IMR-90 (cell line): ENCODE measurements at regions not wholly inside any gene's neighbourhood (a gene's known extent, or its start where the extent isn't known, plus 50 kb on each side); places are given as distances from the start of the nearest gene placed in this dataset.

Experiments used
- ATAC-seq: fragments of 200-7000 bp; cut with Tn5 transposase; 2 replicates; pipeline ENCODE4 v1.9.1; 2020; ENCODE audit warnings: low read depth, mild to moderate bottlenecking, moderate library complexity
- BruUV-seq: library from RNA; stranded (reverse); fragments of 400-500 nt; replicated peaks from 2 replicates; lab custom pipeline; 2021; lab: Mats Ljungman, UMichigan
- CTCF ChIA-PET: fragments of 300-600 bp; formaldehyde crosslinking; extraction: SDS; loops from one replicate; lab custom pipeline; 2021; ENCODE audit warnings: antibody characterized with exemption; lab: Yijun Ruan, JAX
- POLR2A ChIA-PET: fragments of 300-600 bp; sonication (Branson Sonifier 250); formaldehyde crosslinking; loops from one replicate; lab custom pipeline; 2022; ENCODE audit warnings: antibody characterized with exemption; ENCODE audit not compliant: unreplicated experiment; lab: Charles Lee
- DNase-seq: peaks from one replicate; pipeline ENCODE4 v3.0.0; 2013
- H2AFZ ChIP-seq: replicated peaks from 2 replicates; pipeline ENCODE3; 2013; ENCODE audit warnings: low read length, mild to moderate bottlenecking; ENCODE audit not compliant: poor library complexity
- H2AK5ac ChIP-seq: 2 replicates; pipeline ENCODE4 v1.6.1; 2013; ENCODE audit warnings: low read depth, low read length, inconsistent platforms
- H2AK9ac ChIP-seq: replicated peaks from 2 replicates; pipeline ENCODE3; 2013; ENCODE audit warnings: mild to moderate bottlenecking, low read depth, low read length, moderate library complexity; ENCODE audit not compliant: poor library complexity
- H2BK120ac ChIP-seq: 2 replicates; pipeline ENCODE4 v1.6.1; 2013; ENCODE audit warnings: low read depth, low read length, inconsistent platforms
- H2BK15ac ChIP-seq: 3 replicates; pipeline ENCODE4 v1.6.1; 2013; ENCODE audit warnings: low read depth, low read length, inconsistent platforms
- H2BK20ac ChIP-seq: 2 replicates; pipeline ENCODE4 v1.6.1; 2013; ENCODE audit warnings: low read depth, mild to moderate bottlenecking, inconsistent platforms, low read length, moderate library complexity
- H2BK5ac ChIP-seq: 2 replicates; pipeline ENCODE4 v1.6.1; 2013; ENCODE audit warnings: mild to moderate bottlenecking, low read depth, low read length, inconsistent platforms; ENCODE audit not compliant: poor library complexity, severe bottlenecking
- H3K14ac ChIP-seq: replicated peaks from 2 replicates; pipeline ENCODE4 v1.6.1; 2013; ENCODE audit warnings: low read depth, low read length, inconsistent platforms
- H3K18ac ChIP-seq: 2 replicates; pipeline ENCODE4 v1.6.1; 2013; ENCODE audit warnings: low read depth, low read length, control low read depth
- H3K23ac ChIP-seq: 2 replicates; pipeline ENCODE4 v1.6.1; 2013; ENCODE audit warnings: low read depth, low read length, inconsistent platforms
- H3K27ac ChIP-seq: 2 replicates; pipeline ENCODE4 v1.5.1; 2013; ENCODE audit warnings: mild to moderate bottlenecking, control low read depth, low read length; ENCODE audit not compliant: insufficient read depth
- H3K27me3 ChIP-seq: 2 replicates; pipeline ENCODE4 v1.6.1; 2013; ENCODE audit warnings: low read length; ENCODE audit not compliant: control insufficient read depth, insufficient read depth
- H3K36me3 ChIP-seq: 2 replicates; pipeline ENCODE4 v1.6.1; 2013; ENCODE audit warnings: low read length, mixed read lengths; ENCODE audit not compliant: control insufficient read depth, insufficient read depth
- H3K4ac ChIP-seq: 2 replicates; pipeline ENCODE4 v1.6.1; 2013; ENCODE audit warnings: low read depth, low read length, inconsistent platforms
- H3K4me1 ChIP-seq: 2 replicates; pipeline ENCODE4 v1.6.1; 2013; ENCODE audit warnings: low read length, mixed read lengths; ENCODE audit not compliant: control insufficient read depth, insufficient read depth
- H3K4me2 ChIP-seq: 2 replicates; pipeline ENCODE4 v1.6.1; 2013; ENCODE audit warnings: low read depth, mild to moderate bottlenecking, control low read depth, low read length, moderate library complexity
- H3K4me3 ChIP-seq: 2 replicates; pipeline ENCODE4 v1.5.1; 2013; ENCODE audit warnings: low read depth, mild to moderate bottlenecking, control low read depth, low read length, moderate library complexity; ENCODE audit not compliant: insufficient read depth
- H3K56ac ChIP-seq: 2 replicates; pipeline ENCODE4 v1.6.1; 2013; ENCODE audit warnings: low read length, inconsistent platforms; ENCODE audit not compliant: insufficient read depth; ENCODE audit errors: extremely low read depth
- H3K79me1 ChIP-seq, 2 experiments: 2 replicates each; pipeline ENCODE4 v1.6.1; 2013; ENCODE audit warnings: low read length in 2 of 2, inconsistent platforms in 1 of 2, low read depth in 1 of 2
- H3K9ac ChIP-seq: 2 replicates; pipeline ENCODE4 v1.6.1; 2013; ENCODE audit warnings: low read depth, low read length, control low read depth
- H3K9me1 ChIP-seq: 2 replicates; pipeline ENCODE4 v1.6.1; 2013; ENCODE audit warnings: low read length, inconsistent platforms; ENCODE audit not compliant: insufficient read depth
- H3K9me3 ChIP-seq: 2 replicates; pipeline ENCODE4 v1.6.1; 2013; ENCODE audit warnings: low read length; ENCODE audit not compliant: control insufficient read depth, insufficient read depth
- H4K20me1 ChIP-seq: 2 replicates; pipeline ENCODE4 v1.6.1; 2013; ENCODE audit warnings: low read length, inconsistent platforms; ENCODE audit not compliant: insufficient read depth
- H4K5ac ChIP-seq: 2 replicates; pipeline ENCODE4 v1.6.1; 2013; ENCODE audit warnings: mild to moderate bottlenecking, low read depth, low read length, control low read depth
- H4K8ac ChIP-seq, 2 experiments: 2 replicates each; pipeline ENCODE4 v1.6.1; 2013; ENCODE audit warnings: low read depth in 2 of 2, low read length in 2 of 2, control low read depth in 1 of 2, inconsistent platforms in 1 of 2
- H4K91ac ChIP-seq: 2 replicates; pipeline ENCODE4 v1.6.1; 2013; ENCODE audit warnings: low read depth, low read length, inconsistent platforms; ENCODE audit not compliant: insufficient read depth
- BHLHE40 ChIP-seq: fragments of 150-350 bp; IDR thresholded peaks from 2 replicates; pipeline ENCODE4 v1.6.1; 2016; ENCODE audit warnings: mild to moderate bottlenecking, low read depth, low read length
- CEBPB ChIP-seq: IDR thresholded peaks from 2 replicates; pipeline ENCODE4 v1.6.1; 2012; ENCODE audit warnings: low read depth, low read length, improper control_type of control experiment
- CTCF ChIP-seq: conservative IDR thresholded peaks from 2 replicates; pipeline ENCODE4 v1.5.1; 2012; ENCODE audit warnings: mild to moderate bottlenecking, low read depth, low read length, improper control_type of control experiment
- FOS ChIP-seq: fragments of 150-350 bp; IDR thresholded peaks from 2 replicates; pipeline ENCODE4 v1.6.1; 2016; ENCODE audit warnings: low read depth, low read length
- MXI1 ChIP-seq: IDR thresholded peaks from 2 replicates; pipeline ENCODE4 v1.6.1; 2012; ENCODE audit warnings: low read depth, mild to moderate bottlenecking, low read length, moderate library complexity, borderline replicate concordance
- NFE2L2 ChIP-seq: fragments of 150-350 bp; IDR thresholded peaks from 2 replicates; pipeline ENCODE4 v1.6.1; 2016; ENCODE audit warnings: low read depth, mild to moderate bottlenecking, low read length
- SMC3 ChIP-seq: fragments of 150-350 bp; IDR thresholded peaks from 2 replicates; pipeline ENCODE4 v1.6.1; 2016; ENCODE audit warnings: low read depth, mild to moderate bottlenecking, antibody characterized with exemption, low read length, moderate library complexity
- USF2 ChIP-seq: fragments of 150-350 bp; IDR thresholded peaks from 2 replicates; pipeline ENCODE4 v1.6.1; 2017; ENCODE audit warnings: mild to moderate bottlenecking, antibody characterized with exemption, low read length, low read depth
- WGBS, 2 experiments: methylation state at CpG; one replicate each; pipeline versions ENCODE4 v1.1.5 to v1.1.7; 2013; ENCODE audit warnings: missing lambda C conversion rate in 2 of 2; ENCODE audit not compliant: insufficient read length in 1 of 2; ENCODE audit errors: extremely low coverage in 2 of 2; 5-methylcytosine and 5-hydroxymethylcytosine counted together
- dilution Hi-C: fragments of 300-500 bp; cut with HindIII; formaldehyde crosslinking; loops from one replicate; pipeline ENCODE4 v1.14.3; 2018; ENCODE audit warnings: low sequenced_read_pairs; ENCODE audit not compliant: unreplicated experiment
- in situ Hi-C: fragments of 300-500 bp; cut with MboI; formaldehyde crosslinking; loops from 3 replicates; pipeline ENCODE4 v1.14.3; 2019; ENCODE audit warnings: low sequenced_read_pairs, inconsistent platforms, mixed read lengths
- intact Hi-C: fragments of 100-400 bp; cut with micrococcal nuclease; formaldehyde crosslinking; loops from 2 replicates; pipeline ENCODE4 v1.10.0; 2022

- Histone ChIP-seq H3K9me3 (peaks cover 11% of the 10 kb centered on the region), H4K8ac (no peak overlapping the region), H3K14ac (no peak overlapping the region), H3K4me1 (no peaks in the 10 kb centered on the region), H3K36me3 (no peaks in the 10 kb centered on the region), H2AFZ (no peak overlapping the region), H2BK5ac (no peak overlapping the region), H3K56ac (no peak overlapping the region), H3K4me3 (no peak overlapping the region), H3K27me3 (no peaks in the 10 kb centered on the region), H4K5ac (no peak overlapping the region), H3K4me2 (no peak overlapping the region), H2AK5ac (no peak overlapping the region), H3K27ac (no peak overlapping the region), H4K91ac (no peak overlapping the region), H3K4ac (no peak overlapping the region), H3K23ac (no peak overlapping the region), H2BK20ac (no peak overlapping the region), H2AK9ac (no peak overlapping the region), H3K9ac (no peak overlapping the region), H2BK15ac (no peak overlapping the region), H3K18ac (no peak overlapping the region), H2BK120ac (no peak overlapping the region), H3K9me1 (no peaks in the 10 kb centered on the region), H4K20me1 (no peaks in the 10 kb centered on the region), H3K79me1 (no peaks in the 10 kb centered on the region)
- CTCF ChIA-PET = no interaction called here
- in situ Hi-C loops = no loop called here
- ATAC-seq (no peak), DNase-seq (no peak)
- dilution Hi-C loops = no loop called here
- POLR2A ChIA-PET = no interaction called here
- BruUV-seq = no TSS peak
- WGBS, 2 experiments = 40% methylated on average over 2 of the region's 8 CpGs; no CpG with 5 or more reads in 1 of the 2 experiments
- no peak for TF ChIP-seq USF2
- no peak for TF ChIP-seq SMC3
- no peak for TF ChIP-seq CTCF
- no peak for TF ChIP-seq NFE2L2
- no peak for TF ChIP-seq MXI1
- no peak for TF ChIP-seq CEBPB
- no peak for TF ChIP-seq BHLHE40
- no peak for TF ChIP-seq FOS
- intact Hi-C loops = no loop called here
Observed at GRCh38 chrX:6813836-6814370, 279.0 kb upstream of the VCX3A start.
